ENCODE measurements at regions not wholly inside any gene's neighbourhood (a gene's known extent, or its start where the extent isn't known, plus 50 kb on each side); places are given as distances from the start of the nearest gene placed in this dataset.

- no peak overlapping the region for H2BK15ac ChIP-seq (ENCODE audit: low read depth, low read length)
- H3K18ac ChIP-seq (ENCODE audit: insufficient read length, low read depth, low read length), result no peak overlapping the region
- H3K27me3 Mint-ChIP-seq (ENCODE audit: low read depth), result no peaks in the 10 kb centered on the region; the same call in 1 of the 2 replicates
- no peaks in the 10 kb centered on the region for H4K20me1 ChIP-seq (ENCODE audit: control insufficient read depth, insufficient read depth, insufficient read length)
- no peak overlapping the region for H3K27ac Mint-ChIP-seq
- H3K27ac ChIP-seq (ENCODE audit: insufficient read length, low read depth, low read length), result no peak overlapping the region
- no peaks in the 10 kb centered on the region for H3K27me3 ChIP-seq (ENCODE audit: insufficient read depth, low read length)
- no peak overlapping the region for H3K4me3 Mint-ChIP-seq
- H3K56ac ChIP-seq (ENCODE audit: insufficient read length, low read depth, low read length), result no peak overlapping the region
- no peaks in the 10 kb centered on the region for H3K23me2 ChIP-seq (ENCODE audit: insufficient read length, low read depth, low read length, poor library complexity, severe bottlenecking)
- no peak overlapping the region for H2BK20ac ChIP-seq (ENCODE audit: low read depth, low read length, poor library complexity, severe bottlenecking)
- H2BK12ac ChIP-seq (ENCODE audit: insufficient read length, low read depth, low read length), result no peak overlapping the region
- no peak overlapping the region for H3T11ph ChIP-seq (ENCODE audit: low read length)
- no peak overlapping the region for H4K91ac ChIP-seq (ENCODE audit: insufficient read length, low read depth, low read length)
- no peak overlapping the region for H4K8ac ChIP-seq (replicated peaks; ENCODE audit: insufficient read length, low read depth, low read length)
- no peak overlapping the region for H3K4ac ChIP-seq (ENCODE audit: low read depth, low read length)
- H3K4me1 ChIP-seq (ENCODE audit: insufficient read depth, low read length), result no peaks in the 10 kb centered on the region
- H3K23ac ChIP-seq (ENCODE audit: insufficient read length, low read depth, low read length), result no peak overlapping the region
- no peaks in the 10 kb centered on the region for H3K79me2 ChIP-seq (ENCODE audit: insufficient read depth, low read length)
- TF ChIP-seq CTCF (conservative IDR thresholded peaks at IDR 0.05), result no peak
- no peaks in the 10 kb centered on the region for H3K9me3 ChIP-seq (ENCODE audit: control insufficient read depth, low read depth, low read length)
- no peaks in the 10 kb centered on the region for H3K4me1 Mint-ChIP-seq
- H2BK120ac ChIP-seq (ENCODE audit: low read depth, low read length, poor library complexity, severe bottlenecking), result no peak overlapping the region
- no peak for DNase-seq
- no peaks in the 10 kb centered on the region for H3K36me3 Mint-ChIP-seq (ENCODE audit: insufficient read depth in 1 of 3, low read depth in 3 of 3)
- no peak overlapping the region for H3K9ac ChIP-seq (ENCODE audit: extremely low read depth, insufficient read length, low read length)
- no peak overlapping the region for H2AFZ ChIP-seq (ENCODE audit: low read length)
- H2BK5ac ChIP-seq (ENCODE audit: insufficient read length, low read length), result no peak overlapping the region
- H4K5ac ChIP-seq (ENCODE audit: insufficient read length, low read depth, low read length), result no peak overlapping the region
- H3K9me3 Mint-ChIP-seq, result peaks cover 3% of the 10 kb centered on the region in 2 experiments; a peak in 2 of 5 replicates
- no peaks in the 10 kb centered on the region for H3K79me1 ChIP-seq (ENCODE audit: insufficient read depth, low read depth, low read length, poor library complexity, severe bottlenecking)
- no peak overlapping the region for H3K14ac ChIP-seq (ENCODE audit: insufficient read depth, low read length)
- H3K4me2 ChIP-seq (ENCODE audit: insufficient read depth, insufficient read length, low read length), result no peak overlapping the region
- H2AK5ac ChIP-seq (ENCODE audit: insufficient read length, low read length), result no peak overlapping the region
Observed at GRCh38 chr6:87972279-87972678, 75.4 kb upstream of the SPACA1 start.
